SK-N-SH (cell line): ENCODE measurements at regions not wholly inside any gene's neighbourhood (a gene's known extent, or its start where the extent isn't known, plus 50 kb on each side); places are given as distances from the start of the nearest gene placed in this dataset.

ENCODE experiments used
- FOSL2 ChIP-seq: IDR thresholded peaks from 2 replicates; pipeline ENCODE4 v1.4.0; 2012; ENCODE audit warnings: low read depth, mild to moderate bottlenecking, moderate library complexity, borderline replicate concordance
- FOXM1 ChIP-seq: IDR thresholded peaks from 2 replicates; pipeline ENCODE4 v1.4.0; 2012; ENCODE audit warnings: low read depth, mild to moderate bottlenecking
- MAX ChIP-seq: IDR thresholded peaks from 2 replicates; pipeline ENCODE4 v1.4.0; 2012; ENCODE audit warnings: low read depth
- SMC3 ChIP-seq: IDR thresholded peaks from 2 replicates; pipeline ENCODE4 v1.6.1; 2012; ENCODE audit warnings: low read depth, low read length, improper control_type of control experiment
- TEAD4 ChIP-seq: IDR thresholded peaks from 2 replicates; pipeline ENCODE4 v1.4.0; 2012; ENCODE audit warnings: mild to moderate bottlenecking, borderline replicate concordance; ENCODE audit not compliant: insufficient read depth
- TF ChIP-seq, protein P1 (sequence below): fragments of 200-600 bp; sonication (generic); IDR thresholded peaks from 2 replicates; pipeline ENCODE4 v1.6.1; 2017; ENCODE audit warnings: antibody characterized with exemption, mild to moderate bottlenecking, moderate library complexity
- TF ChIP-seq, protein P2 (sequence below): IDR thresholded peaks from 2 replicates; pipeline ENCODE4 v1.6.1; 2012; ENCODE audit warnings: mild to moderate bottlenecking, low read depth, low read length, moderate library complexity

- TF ChIP-seq FOXM1 (no peak), SMC3 (no peak), TEAD4 (no peak), MAX (no peak), FOSL2 (no peak)
- TF ChIP-seq, protein P1, sequence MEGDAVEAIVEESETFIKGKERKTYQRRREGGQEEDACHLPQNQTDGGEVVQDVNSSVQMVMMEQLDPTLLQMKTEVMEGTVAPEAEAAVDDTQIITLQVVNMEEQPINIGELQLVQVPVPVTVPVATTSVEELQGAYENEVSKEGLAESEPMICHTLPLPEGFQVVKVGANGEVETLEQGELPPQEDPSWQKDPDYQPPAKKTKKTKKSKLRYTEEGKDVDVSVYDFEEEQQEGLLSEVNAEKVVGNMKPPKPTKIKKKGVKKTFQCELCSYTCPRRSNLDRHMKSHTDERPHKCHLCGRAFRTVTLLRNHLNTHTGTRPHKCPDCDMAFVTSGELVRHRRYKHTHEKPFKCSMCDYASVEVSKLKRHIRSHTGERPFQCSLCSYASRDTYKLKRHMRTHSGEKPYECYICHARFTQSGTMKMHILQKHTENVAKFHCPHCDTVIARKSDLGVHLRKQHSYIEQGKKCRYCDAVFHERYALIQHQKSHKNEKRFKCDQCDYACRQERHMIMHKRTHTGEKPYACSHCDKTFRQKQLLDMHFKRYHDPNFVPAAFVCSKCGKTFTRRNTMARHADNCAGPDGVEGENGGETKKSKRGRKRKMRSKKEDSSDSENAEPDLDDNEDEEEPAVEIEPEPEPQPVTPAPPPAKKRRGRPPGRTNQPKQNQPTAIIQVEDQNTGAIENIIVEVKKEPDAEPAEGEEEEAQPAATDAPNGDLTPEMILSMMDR: no peak
- TF ChIP-seq, protein P2, sequence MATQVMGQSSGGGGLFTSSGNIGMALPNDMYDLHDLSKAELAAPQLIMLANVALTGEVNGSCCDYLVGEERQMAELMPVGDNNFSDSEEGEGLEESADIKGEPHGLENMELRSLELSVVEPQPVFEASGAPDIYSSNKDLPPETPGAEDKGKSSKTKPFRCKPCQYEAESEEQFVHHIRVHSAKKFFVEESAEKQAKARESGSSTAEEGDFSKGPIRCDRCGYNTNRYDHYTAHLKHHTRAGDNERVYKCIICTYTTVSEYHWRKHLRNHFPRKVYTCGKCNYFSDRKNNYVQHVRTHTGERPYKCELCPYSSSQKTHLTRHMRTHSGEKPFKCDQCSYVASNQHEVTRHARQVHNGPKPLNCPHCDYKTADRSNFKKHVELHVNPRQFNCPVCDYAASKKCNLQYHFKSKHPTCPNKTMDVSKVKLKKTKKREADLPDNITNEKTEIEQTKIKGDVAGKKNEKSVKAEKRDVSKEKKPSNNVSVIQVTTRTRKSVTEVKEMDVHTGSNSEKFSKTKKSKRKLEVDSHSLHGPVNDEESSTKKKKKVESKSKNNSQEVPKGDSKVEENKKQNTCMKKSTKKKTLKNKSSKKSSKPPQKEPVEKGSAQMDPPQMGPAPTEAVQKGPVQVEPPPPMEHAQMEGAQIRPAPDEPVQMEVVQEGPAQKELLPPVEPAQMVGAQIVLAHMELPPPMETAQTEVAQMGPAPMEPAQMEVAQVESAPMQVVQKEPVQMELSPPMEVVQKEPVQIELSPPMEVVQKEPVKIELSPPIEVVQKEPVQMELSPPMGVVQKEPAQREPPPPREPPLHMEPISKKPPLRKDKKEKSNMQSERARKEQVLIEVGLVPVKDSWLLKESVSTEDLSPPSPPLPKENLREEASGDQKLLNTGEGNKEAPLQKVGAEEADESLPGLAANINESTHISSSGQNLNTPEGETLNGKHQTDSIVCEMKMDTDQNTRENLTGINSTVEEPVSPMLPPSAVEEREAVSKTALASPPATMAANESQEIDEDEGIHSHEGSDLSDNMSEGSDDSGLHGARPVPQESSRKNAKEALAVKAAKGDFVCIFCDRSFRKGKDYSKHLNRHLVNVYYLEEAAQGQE: no peak
Measured at GRCh38 chr7:15854841-15855524, 168.5 kb upstream of the MEOX2 start.
